AG10803 (cell line): ENCODE measurements at regions not wholly inside any gene's neighbourhood (a gene's known extent, or its start where the extent isn't known, plus 50 kb on each side); places are given as distances from the start of the nearest gene placed in this dataset.

Experiments used
- DNase-seq: peaks from one replicate; pipeline ENCODE4 v3.0.0; 2010; ENCODE audit warnings: low read depth
- H3K4me3 ChIP-seq: 2 replicates; pipeline ENCODE4 v1.5.1; 2011; ENCODE audit warnings: mild to moderate bottlenecking, low read length, control low read depth
- CTCF ChIP-seq: conservative IDR thresholded peaks from 2 replicates; pipeline ENCODE4 v1.5.1; 2011; ENCODE audit warnings: mild to moderate bottlenecking, low read length, control low read depth, inconsistent platforms

- DNase-seq, result no peak
- no peak overlapping the region for H3K4me3 ChIP-seq
- no peak for TF ChIP-seq CTCF
These were observed 127.7 kb upstream of the ZNF267 start for GRCh38 chr16:31745900-31746299.

GRCh38 chr16:31754998-31755615 lies 118.5 kb upstream of the ZNF267 start:
- no peak overlapping the region for H3K4me3 ChIP-seq
- TF ChIP-seq CTCF, result no peak
- no peak for DNase-seq

GRCh38 chr16:31764103-31764502 lies 109.5 kb upstream of the ZNF267 start:
- H3K4me3 ChIP-seq, result no peak overlapping the region
- DNase-seq, result no peak
- no peak for TF ChIP-seq CTCF

- H3K4me3 ChIP-seq, result no peak overlapping the region
- no peak for TF ChIP-seq CTCF
These were observed 106.3 kb upstream of the ZNF267 start for GRCh38 chr16:31767267-31767666.

GRCh38 chr16:31780342-31780741 lies 93.3 kb upstream of the ZNF267 start:
- no peak for TF ChIP-seq CTCF
- H3K4me3 ChIP-seq, result no peak overlapping the region
- DNase-seq, result no peak

More at GRCh38 chr16:31767267-31767666, 106.3 kb upstream of the ZNF267 start:
- DNase-seq, result no peak

GRCh38 chr16:31785126-31785525 lies 88.5 kb upstream of the ZNF267 start:
- DNase-seq, result no peak
- TF ChIP-seq CTCF, result no peak
- no peak overlapping the region for H3K4me3 ChIP-seq

GRCh38 chr16:31807086-31807485 lies 66.5 kb upstream of the ZNF267 start:
- no peak overlapping the region for H3K4me3 ChIP-seq
- TF ChIP-seq CTCF, result no peak
- DNase-seq, result no peak
